Type B pancreatic cell (in vitro differentiated cells): ENCODE measurements at regions not wholly inside any gene's neighbourhood (a gene's known extent, or its start where the extent isn't known, plus 50 kb on each side); places are given as distances from the start of the nearest gene placed in this dataset.

Experiments
- DNase-seq: peaks from one replicate; pipeline ENCODE4 v3.0.0; 2021; ENCODE audit warnings: mixed read lengths; ENCODE audit not compliant: unreplicated experiment; ENCODE audit errors: extremely low spot score
- H3K27ac Mint-ChIP-seq: 2 replicates; pipeline ENCODE4 v1.8.0; 2021; ENCODE audit warnings: mild to moderate bottlenecking, mixed read lengths
- H3K27me3 Mint-ChIP-seq: 2 replicates; pipeline ENCODE4 v1.8.0; 2021; ENCODE audit warnings: mixed read lengths
- H3K36me3 Mint-ChIP-seq: 2 replicates; pipeline ENCODE4 v1.8.0; 2021; ENCODE audit warnings: mixed read lengths
- H3K4me1 Mint-ChIP-seq: one replicate; pipeline ENCODE4 v1.8.0; 2021; ENCODE audit warnings: mixed read lengths; ENCODE audit not compliant: unreplicated experiment
- H3K4me3 Mint-ChIP-seq: 2 replicates; pipeline ENCODE4 v1.8.0; 2021; ENCODE audit warnings: mild to moderate bottlenecking, mixed read lengths
- H3K9me3 Mint-ChIP-seq: 2 replicates; pipeline ENCODE4 v1.8.0; 2021; ENCODE audit warnings: mixed read lengths
- TF ChIP-seq, protein P1 (sequence below): fragments of 200-600 bp; sonication (generic); conservative IDR thresholded peaks from 2 replicates; pipeline ENCODE4 v1.5.0; 2021; ENCODE audit warnings: antibody characterized with exemption, mild to moderate bottlenecking

DNA sequence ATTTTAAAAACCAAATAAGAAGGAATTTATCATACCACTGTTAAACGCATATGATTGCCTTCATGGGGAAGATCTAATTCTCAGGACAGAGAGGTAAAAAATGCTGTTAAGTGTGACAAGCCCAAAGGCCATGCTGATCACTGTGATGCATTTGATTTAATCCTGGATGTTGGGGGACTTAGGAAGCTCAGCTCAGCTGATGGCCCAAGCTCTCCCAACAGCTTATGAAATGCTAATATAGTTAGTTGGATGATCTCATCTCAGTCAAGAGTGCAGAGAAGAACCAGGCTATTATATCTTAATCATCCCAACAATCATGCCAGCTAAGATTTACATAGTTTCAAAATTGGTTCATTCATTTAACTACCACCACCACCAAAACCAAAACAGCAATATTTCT is 340.0 kb downstream of the IL20RB start:
- H3K36me3 Mint-ChIP-seq, result no peaks in the 10 kb centered on the region
- H3K4me1 Mint-ChIP-seq, result no peaks in the 10 kb centered on the region
- no peak overlapping the region for H3K4me3 Mint-ChIP-seq
- no peaks in the 10 kb centered on the region for H3K9me3 Mint-ChIP-seq
- DNase-seq, result no peak
- H3K27me3 Mint-ChIP-seq, result no peaks in the 10 kb centered on the region
- TF ChIP-seq, protein P1, sequence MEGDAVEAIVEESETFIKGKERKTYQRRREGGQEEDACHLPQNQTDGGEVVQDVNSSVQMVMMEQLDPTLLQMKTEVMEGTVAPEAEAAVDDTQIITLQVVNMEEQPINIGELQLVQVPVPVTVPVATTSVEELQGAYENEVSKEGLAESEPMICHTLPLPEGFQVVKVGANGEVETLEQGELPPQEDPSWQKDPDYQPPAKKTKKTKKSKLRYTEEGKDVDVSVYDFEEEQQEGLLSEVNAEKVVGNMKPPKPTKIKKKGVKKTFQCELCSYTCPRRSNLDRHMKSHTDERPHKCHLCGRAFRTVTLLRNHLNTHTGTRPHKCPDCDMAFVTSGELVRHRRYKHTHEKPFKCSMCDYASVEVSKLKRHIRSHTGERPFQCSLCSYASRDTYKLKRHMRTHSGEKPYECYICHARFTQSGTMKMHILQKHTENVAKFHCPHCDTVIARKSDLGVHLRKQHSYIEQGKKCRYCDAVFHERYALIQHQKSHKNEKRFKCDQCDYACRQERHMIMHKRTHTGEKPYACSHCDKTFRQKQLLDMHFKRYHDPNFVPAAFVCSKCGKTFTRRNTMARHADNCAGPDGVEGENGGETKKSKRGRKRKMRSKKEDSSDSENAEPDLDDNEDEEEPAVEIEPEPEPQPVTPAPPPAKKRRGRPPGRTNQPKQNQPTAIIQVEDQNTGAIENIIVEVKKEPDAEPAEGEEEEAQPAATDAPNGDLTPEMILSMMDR, result no peak
- no peak overlapping the region for H3K27ac Mint-ChIP-seq

DNA sequence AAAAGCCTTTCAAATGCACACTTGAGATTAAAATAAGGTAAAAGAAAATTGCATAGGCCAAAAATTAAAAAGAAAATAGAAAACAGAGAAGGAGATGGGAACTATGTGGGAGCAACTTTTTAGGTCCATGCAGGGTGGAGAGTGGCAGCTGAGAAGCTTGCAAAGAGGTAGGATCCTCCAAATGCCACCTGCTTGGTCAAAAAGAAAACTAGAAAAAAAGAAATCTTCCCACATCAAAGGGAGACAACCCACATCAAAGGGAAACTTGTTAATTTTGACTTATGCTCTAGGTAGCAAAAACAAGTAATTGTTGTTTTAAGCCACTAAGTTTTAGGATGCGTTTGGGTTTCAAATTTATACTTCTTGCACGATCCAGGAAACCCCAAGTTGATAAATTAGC is 342.9 kb downstream of the IL20RB start:
- H3K27ac Mint-ChIP-seq, result no peak overlapping the region

DNA sequence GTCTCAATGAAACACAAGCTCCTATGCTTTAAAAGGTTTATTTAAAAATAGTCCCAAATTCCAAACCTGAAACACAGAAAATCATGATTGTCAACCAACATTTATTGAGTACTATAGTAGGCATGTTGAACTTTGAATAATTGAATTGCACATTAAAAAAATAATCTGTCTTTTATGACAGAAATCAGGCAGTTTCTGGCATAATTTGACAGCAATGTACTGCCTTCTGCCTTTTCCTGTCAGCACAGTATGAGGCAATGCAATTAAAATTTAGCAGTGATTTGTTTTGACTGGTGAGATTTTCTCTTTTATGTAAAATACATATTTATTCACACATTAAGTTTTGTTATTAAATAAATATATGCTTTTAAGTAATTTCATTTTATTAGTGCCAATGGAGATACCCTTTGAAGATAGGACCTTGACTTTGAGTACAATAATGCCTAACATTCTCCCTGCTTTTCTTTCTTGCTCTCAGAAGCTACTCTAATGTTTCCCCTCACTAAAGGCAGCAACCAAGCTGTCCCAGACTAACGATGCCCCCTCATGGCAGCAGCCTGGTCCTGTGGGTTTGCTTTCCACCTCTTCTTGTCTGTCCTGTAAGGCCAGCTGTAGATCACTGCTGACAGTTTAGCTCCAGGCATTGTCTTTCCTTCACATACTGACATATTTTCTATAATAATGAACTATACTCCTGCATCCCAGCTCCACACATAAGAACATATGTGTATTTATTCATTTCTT is 346.7 kb downstream of the IL20RB start:
- TF ChIP-seq, protein P1, result peak; percentile 40
- Mint-ChIP-seq H3K27ac (no peak overlapping the region), H3K4me3 (no peak overlapping the region), H3K9me3 (peaks cover 5% of the 10 kb centered on the region), H3K36me3 (no peaks in the 10 kb centered on the region), H3K4me1 (no peaks in the 10 kb centered on the region), H3K27me3 (peaks cover 3% of the 10 kb centered on the region)
- no peak for DNase-seq

More for the DNA sequence above, 342.9 kb downstream of the IL20RB start:
- Mint-ChIP-seq H3K36me3 (no peaks in the 10 kb centered on the region), H3K27me3 (peaks cover 3% of the 10 kb centered on the region), H3K4me3 (no peak overlapping the region), H3K9me3 (peaks cover 5% of the 10 kb centered on the region), H3K4me1 (no peaks in the 10 kb centered on the region)
- TF ChIP-seq, protein P1, result no peak
- no peak for DNase-seq

DNA sequence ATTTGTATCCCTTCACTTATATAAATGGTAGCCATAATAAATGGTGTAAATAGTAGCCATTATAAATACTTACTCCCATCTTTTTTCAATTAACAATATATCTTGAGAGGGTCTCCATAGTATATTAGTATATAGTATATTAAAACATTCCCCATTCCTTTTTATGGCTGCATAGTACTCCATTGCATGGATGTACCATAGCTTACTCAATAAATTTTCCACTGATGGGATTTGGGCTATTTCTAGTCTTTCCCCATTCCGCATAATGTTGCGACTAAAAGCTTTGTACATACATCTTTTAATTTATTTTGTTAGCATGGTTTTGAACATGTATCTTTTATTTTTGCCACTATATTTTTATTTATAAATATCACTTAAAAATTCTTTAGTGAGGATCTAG is 366.3 kb downstream of the IL20RB start:
- H3K4me1 Mint-ChIP-seq, result no peaks in the 10 kb centered on the region
- TF ChIP-seq, protein P1, result no peak
- DNase-seq, result no peak
- no peaks in the 10 kb centered on the region for H3K36me3 Mint-ChIP-seq
- no peaks in the 10 kb centered on the region for H3K27me3 Mint-ChIP-seq
- H3K9me3 Mint-ChIP-seq, result no peaks in the 10 kb centered on the region
- no peak overlapping the region for H3K27ac Mint-ChIP-seq
- no peak overlapping the region for H3K4me3 Mint-ChIP-seq

DNA sequence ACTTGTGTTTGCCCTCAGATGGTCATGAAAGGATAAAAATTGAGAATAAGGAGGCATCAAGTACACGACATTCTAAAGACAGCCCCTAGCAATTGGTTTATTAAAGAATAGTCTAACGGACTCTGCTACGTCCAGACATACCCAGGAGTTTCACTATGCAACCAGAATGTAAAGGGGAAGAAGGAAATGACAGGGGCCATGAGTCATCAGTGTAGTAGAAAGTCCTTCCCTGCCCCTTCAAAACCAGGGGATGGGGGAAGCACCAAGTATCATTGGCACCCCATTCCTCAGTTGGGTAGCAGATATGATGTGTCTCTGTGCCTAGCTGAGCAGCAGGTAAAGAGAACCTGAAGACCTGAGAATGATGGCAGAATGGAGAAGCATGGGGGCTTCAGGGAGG is 367.4 kb downstream of the IL20RB start:
- Mint-ChIP-seq H3K9me3 (no peaks in the 10 kb centered on the region), H3K4me1 (no peaks in the 10 kb centered on the region), H3K27ac (no peak overlapping the region), H3K27me3 (no peaks in the 10 kb centered on the region), H3K36me3 (no peaks in the 10 kb centered on the region), H3K4me3 (no peak overlapping the region)
- TF ChIP-seq, protein P1, result no peak
- DNase-seq, result no peak
